Activated naive CD4-positive, alpha-beta T cell treated with anti-CD3 and anti-CD28 coated beads, Interleukin-2, amount 10 ng/mL, durations not matched to agents 7 days and 5 days (primary cell): ENCODE measurements at regions not wholly inside any gene's neighbourhood (a gene's known extent, or its start where the extent isn't known, plus 50 kb on each side); places are given as distances from the start of the nearest gene placed in this dataset.
"Not testable (repeated sequence)": the region's sequence is repeated elsewhere in the genome, so short reads cannot be mapped to it uniquely, and the experiment has no call there.

Source experiments
- CTCF ChIA-PET: fragments of 350-600 bp; sonication (Branson Sonifier 250); formaldehyde crosslinking; loops from one replicate; lab custom pipeline; 2021; ENCODE audit warnings: antibody characterized with exemption; lab: Charles Lee
- DNase-seq: peaks from one replicate; pipeline ENCODE4 v3.0.0-alpha.2; 2020
- H3K27ac Mint-ChIP-seq: one replicate; pipeline ENCODE4 v1.8.0; 2021; ENCODE audit warnings: mild to moderate bottlenecking, moderate library complexity, mixed read lengths
- H3K27me3 Mint-ChIP-seq: one replicate; pipeline ENCODE4 v1.8.0; 2021; ENCODE audit warnings: mild to moderate bottlenecking, mixed read lengths
- H3K36me3 Mint-ChIP-seq: one replicate; pipeline ENCODE4 v1.8.0; 2021; ENCODE audit warnings: mixed read lengths
- H3K4me1 Mint-ChIP-seq: one replicate; pipeline ENCODE4 v1.8.0; 2021; ENCODE audit warnings: mixed read lengths
- H3K4me3 Mint-ChIP-seq: one replicate; pipeline ENCODE4 v1.8.0; 2021; ENCODE audit warnings: mild to moderate bottlenecking, moderate library complexity, mixed read lengths
- H3K9me3 Mint-ChIP-seq: one replicate; pipeline ENCODE4 v1.8.0; 2021; ENCODE audit warnings: mixed read lengths

GRCh38 chr7:145795132-145795531 is 321.5 kb upstream of the CNTNAP2 start:
- H3K9me3 Mint-ChIP-seq = peaks cover 3% of the 10 kb centered on the region
- CTCF ChIA-PET = no interaction called here
- no peaks in the 10 kb centered on the region for H3K36me3 Mint-ChIP-seq
- H3K27me3 Mint-ChIP-seq = no peaks in the 10 kb centered on the region
- no peak for DNase-seq
- no peak overlapping the region for H3K4me3 Mint-ChIP-seq
- H3K4me1 Mint-ChIP-seq = no peaks in the 10 kb centered on the region
- no peak overlapping the region for H3K27ac Mint-ChIP-seq

- no peaks in the 10 kb centered on the region for H3K9me3 Mint-ChIP-seq
- H3K27me3 Mint-ChIP-seq = no peaks in the 10 kb centered on the region
- no peak for DNase-seq
- no peak overlapping the region for H3K27ac Mint-ChIP-seq
- H3K4me1 Mint-ChIP-seq = no peaks in the 10 kb centered on the region
- no peak overlapping the region for H3K4me3 Mint-ChIP-seq
- H3K36me3 Mint-ChIP-seq = no peaks in the 10 kb centered on the region
- CTCF ChIA-PET = no interaction called here
Measured at GRCh38 chr7:145784809-145785780, 331.5 kb upstream of the CNTNAP2 start.

GRCh38 chr7:145781388-145781787 is 335.2 kb upstream of the CNTNAP2 start:
- H3K9me3 Mint-ChIP-seq, CTCF ChIA-PET, H3K36me3 Mint-ChIP-seq: not testable (repeated sequence)

GRCh38 chr7:145779140-145779539 is 337.5 kb upstream of the CNTNAP2 start:
- Mint-ChIP-seq H3K27me3 (no peaks in the 10 kb centered on the region), H3K4me3 (no peak overlapping the region), H3K9me3 (no peaks in the 10 kb centered on the region), H3K36me3 (no peaks in the 10 kb centered on the region), H3K4me1 (no peaks in the 10 kb centered on the region), H3K27ac (no peak overlapping the region)
- DNase-seq = no peak
- CTCF ChIA-PET = no interaction called here

More at GRCh38 chr7:145781388-145781787, 335.2 kb upstream of the CNTNAP2 start:
- not testable (repeated sequence) for H3K27me3 Mint-ChIP-seq, H3K4me3 Mint-ChIP-seq, H3K27ac Mint-ChIP-seq, H3K4me1 Mint-ChIP-seq, DNase-seq

GRCh38 chr7:145774777-145775176 is 341.8 kb upstream of the CNTNAP2 start:
- CTCF ChIA-PET = no interaction called here
- Mint-ChIP-seq H3K4me1 (no peaks in the 10 kb centered on the region), H3K36me3 (no peaks in the 10 kb centered on the region), H3K27ac (no peak overlapping the region), H3K27me3 (no peaks in the 10 kb centered on the region), H3K9me3 (peaks cover 4% of the 10 kb centered on the region), H3K4me3 (no peak overlapping the region)
- DNase-seq = no peak

- Mint-ChIP-seq H3K27ac (no peak overlapping the region), H3K4me1 (no peaks in the 10 kb centered on the region), H3K36me3 (no peaks in the 10 kb centered on the region), H3K27me3 (no peaks in the 10 kb centered on the region), H3K4me3 (no peak overlapping the region), H3K9me3 (peaks cover 14% of the 10 kb centered on the region)
- no peak for DNase-seq
- CTCF ChIA-PET = no interaction called here
Measured at GRCh38 chr7:145753004-145753403, 363.6 kb upstream of the CNTNAP2 start.

GRCh38 chr7:145737617-145738016 is 379.0 kb upstream of the CNTNAP2 start:
- no peaks in the 10 kb centered on the region for H3K27me3 Mint-ChIP-seq
- no peaks in the 10 kb centered on the region for H3K36me3 Mint-ChIP-seq
- no peaks in the 10 kb centered on the region for H3K4me1 Mint-ChIP-seq
- H3K27ac Mint-ChIP-seq = no peak overlapping the region
- CTCF ChIA-PET = no interaction called here
- DNase-seq = no peak
- H3K4me3 Mint-ChIP-seq = no peak overlapping the region
- H3K9me3 Mint-ChIP-seq = peaks cover 3% of the 10 kb centered on the region

- Mint-ChIP-seq H3K4me3 (no peak overlapping the region), H3K36me3 (no peaks in the 10 kb centered on the region), H3K27me3 (no peaks in the 10 kb centered on the region), H3K27ac (no peak overlapping the region), H3K4me1 (no peaks in the 10 kb centered on the region), H3K9me3 (peaks cover 3% of the 10 kb centered on the region)
- CTCF ChIA-PET = no interaction called here
- DNase-seq = no peak
Measured at GRCh38 chr7:145735061-145735460, 381.5 kb upstream of the CNTNAP2 start.

- Mint-ChIP-seq H3K9me3 (no peaks in the 10 kb centered on the region), H3K4me3 (no peak overlapping the region), H3K27me3 (no peaks in the 10 kb centered on the region), H3K4me1 (no peaks in the 10 kb centered on the region), H3K36me3 (no peaks in the 10 kb centered on the region), H3K27ac (no peak overlapping the region)
- no peak for DNase-seq
- CTCF ChIA-PET = no interaction called here
Measured at GRCh38 chr7:145732521-145732920, 384.1 kb upstream of the CNTNAP2 start.

GRCh38 chr7:145729691-145730090 is 386.9 kb upstream of the CNTNAP2 start:
- no peaks in the 10 kb centered on the region for H3K4me1 Mint-ChIP-seq
- no peaks in the 10 kb centered on the region for H3K27me3 Mint-ChIP-seq
- DNase-seq = no peak
- CTCF ChIA-PET = no interaction called here
- no peaks in the 10 kb centered on the region for H3K36me3 Mint-ChIP-seq
- peaks cover 3% of the 10 kb centered on the region for H3K9me3 Mint-ChIP-seq
- no peak overlapping the region for H3K27ac Mint-ChIP-seq
- H3K4me3 Mint-ChIP-seq = no peak overlapping the region

GRCh38 chr7:145718129-145718528 is 398.5 kb upstream of the CNTNAP2 start:
- H3K9me3 Mint-ChIP-seq = peaks cover 10% of the 10 kb centered on the region

GRCh38 chr7:145700488-145700887 is 416.1 kb upstream of the CNTNAP2 start:
- no peak overlapping the region for H3K4me3 Mint-ChIP-seq
- peaks cover 4% of the 10 kb centered on the region for H3K9me3 Mint-ChIP-seq
- no peaks in the 10 kb centered on the region for H3K27me3 Mint-ChIP-seq
- no peak for DNase-seq
- H3K4me1 Mint-ChIP-seq = no peaks in the 10 kb centered on the region
- no peak overlapping the region for H3K27ac Mint-ChIP-seq
- no peaks in the 10 kb centered on the region for H3K36me3 Mint-ChIP-seq
- CTCF ChIA-PET = no interaction called here

More at GRCh38 chr7:145718129-145718528, 398.5 kb upstream of the CNTNAP2 start:
- no peaks in the 10 kb centered on the region for H3K36me3 Mint-ChIP-seq
- no peak overlapping the region for H3K27ac Mint-ChIP-seq
- no peaks in the 10 kb centered on the region for H3K27me3 Mint-ChIP-seq
- no peaks in the 10 kb centered on the region for H3K4me1 Mint-ChIP-seq
- CTCF ChIA-PET = no interaction called here
- DNase-seq = no peak
- no peak overlapping the region for H3K4me3 Mint-ChIP-seq

GRCh38 chr7:145698526-145699262 is 417.9 kb upstream of the CNTNAP2 start:
- Mint-ChIP-seq H3K27me3 (no peaks in the 10 kb centered on the region), H3K4me3 (no peak overlapping the region), H3K9me3 (peaks cover 4% of the 10 kb centered on the region), H3K27ac (no peak overlapping the region), H3K36me3 (no peaks in the 10 kb centered on the region), H3K4me1 (no peaks in the 10 kb centered on the region)
- no peak for DNase-seq
- CTCF ChIA-PET = no interaction called here

GRCh38 chr7:145697412-145698107 is 419.0 kb upstream of the CNTNAP2 start:
- H3K27me3 Mint-ChIP-seq, H3K9me3 Mint-ChIP-seq, H3K36me3 Mint-ChIP-seq, H3K4me1 Mint-ChIP-seq, H3K4me3 Mint-ChIP-seq, H3K27ac Mint-ChIP-seq, CTCF ChIA-PET, DNase-seq: not testable (repeated sequence)
